Renal cortex interstitium (tissue), 11 donors: ENCODE measurements at regions not wholly inside any gene's neighbourhood (a gene's known extent, or its start where the extent isn't known, plus 50 kb on each side); places are given as distances from the start of the nearest gene placed in this dataset.

Experiments
- DNase-seq, 11 donors: peaks; one replicate each; pipeline ENCODE4 v3.0.0-alpha.2; 2013; ENCODE audit warnings: low read depth in 9 of 11, low spot score in 4 of 11; ENCODE audit errors: extremely low read depth in 1 of 11

DNA sequence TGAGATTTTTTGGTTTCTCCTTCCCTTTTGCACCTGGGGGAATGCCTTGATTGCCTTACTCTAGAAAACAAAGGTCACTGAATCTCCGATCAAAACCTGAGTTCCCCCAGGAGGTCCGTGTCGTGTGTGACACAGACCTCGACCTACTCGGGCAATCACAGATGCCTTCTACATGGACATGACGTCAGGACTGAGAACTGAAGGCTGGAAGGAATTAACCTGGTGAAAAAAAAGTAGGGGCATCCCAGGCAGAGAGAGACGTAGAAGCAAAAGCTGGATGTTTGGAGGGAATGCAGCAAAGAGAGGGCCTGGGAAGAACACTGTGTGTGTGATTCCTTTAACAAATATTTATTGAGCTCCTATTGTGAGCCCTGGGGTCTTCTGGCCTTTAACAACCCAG is 178.0 kb downstream of the PRDM2 start:
- DNase-seq, result no peak

DNA sequence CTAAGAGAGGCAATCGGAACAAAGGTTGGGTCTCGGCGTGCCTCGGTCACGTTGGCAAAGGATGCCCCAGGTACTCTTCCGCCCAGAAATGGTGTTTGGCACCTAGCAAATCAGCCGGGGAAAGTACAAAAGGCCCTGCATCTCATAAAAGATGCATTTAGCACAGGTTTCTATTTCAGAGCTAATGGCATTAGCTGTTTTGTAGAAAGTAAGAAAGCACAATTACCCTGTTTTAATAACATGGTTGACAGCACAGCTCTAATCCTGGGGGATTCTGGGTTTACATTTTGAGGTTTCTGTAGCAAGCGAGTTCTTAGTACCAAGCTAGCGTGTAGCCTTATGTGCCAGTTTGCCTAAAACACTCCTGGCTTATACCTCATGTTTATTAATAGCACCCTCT is 178.5 kb downstream of the PRDM2 start:
- DNase-seq, result no peak

DNA sequence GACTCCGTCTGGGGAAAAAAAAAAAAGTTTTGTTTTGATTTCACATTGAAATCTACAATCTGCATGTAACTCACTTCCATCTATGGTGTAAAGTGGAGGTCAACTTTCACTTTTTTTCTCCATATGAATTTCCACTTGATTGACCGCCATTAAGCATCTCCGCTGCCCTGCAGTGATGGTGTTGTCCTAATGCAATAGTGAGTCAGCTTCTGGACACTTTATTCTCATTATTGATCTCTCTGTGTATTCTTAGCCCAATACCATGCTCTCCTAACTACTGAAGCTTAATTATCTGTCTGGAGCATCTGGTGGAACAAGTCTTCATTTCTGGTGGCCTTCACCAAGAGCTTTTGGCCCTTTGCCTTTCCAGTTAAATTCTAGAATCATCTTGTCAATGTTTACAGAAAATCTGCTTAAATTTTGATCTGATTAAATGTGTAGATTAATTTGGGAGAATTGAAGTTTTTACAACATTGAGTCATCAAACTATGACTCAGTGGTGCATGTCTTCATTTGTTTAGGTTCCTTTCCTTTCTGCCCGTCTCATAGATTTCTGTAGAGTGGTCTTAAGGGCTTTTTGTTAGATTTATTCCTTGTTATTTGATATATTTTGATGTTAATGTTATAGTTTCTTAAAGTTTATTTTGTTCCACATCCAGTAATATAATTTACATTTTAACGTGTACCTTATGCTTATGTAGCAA is 181.5 kb downstream of the PRDM2 start:
- no peak for DNase-seq

DNA sequence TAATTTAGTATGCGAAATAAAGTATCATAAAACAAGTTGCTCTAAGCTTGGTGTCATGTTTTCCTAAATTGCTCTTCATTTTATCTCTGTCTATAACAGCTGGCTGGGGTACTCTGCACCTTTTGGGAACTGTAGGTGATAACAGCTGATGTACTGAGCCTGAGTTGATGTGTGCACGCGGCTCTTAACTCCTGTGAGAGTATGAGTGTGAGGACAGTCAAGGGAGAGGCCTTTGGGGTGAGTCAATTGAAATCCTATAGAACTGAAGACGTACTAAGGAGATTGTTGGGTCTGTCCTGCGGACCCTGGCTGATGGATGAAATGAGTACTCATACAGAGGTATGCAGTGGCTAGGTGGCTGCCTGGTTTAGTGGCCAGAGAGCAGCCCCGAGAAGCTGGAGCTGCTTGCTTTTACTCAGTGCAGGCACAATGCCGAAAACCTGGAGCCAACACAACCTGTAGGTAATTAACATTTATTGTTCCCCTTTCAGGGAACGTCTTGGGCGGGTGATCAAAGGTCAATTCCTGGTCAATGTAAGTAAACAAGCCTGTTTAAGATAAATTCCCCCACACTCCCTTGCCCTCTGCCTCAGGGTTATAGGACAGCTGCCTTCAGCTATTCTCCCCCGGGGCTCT is 188.5 kb downstream of the PRDM2 start:
- DNase-seq, result no peak

DNA sequence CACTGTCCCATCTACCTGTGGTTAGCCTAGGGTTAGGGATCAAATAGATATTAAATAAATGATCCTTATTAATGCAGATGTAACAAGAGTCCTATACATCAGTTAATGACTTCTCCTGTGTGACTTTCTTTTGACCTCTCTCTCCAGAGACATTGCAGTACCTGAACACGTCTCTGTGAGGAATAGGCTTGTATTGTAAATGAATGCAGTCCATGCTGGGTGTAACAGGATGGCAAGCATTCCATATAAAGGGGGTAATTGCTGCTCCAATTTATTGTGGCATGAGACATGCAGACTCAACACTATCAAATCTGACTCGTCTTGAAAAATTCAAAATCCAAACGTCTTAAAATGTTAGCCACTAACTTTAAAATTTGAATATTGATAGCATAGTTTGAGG is 189.5 kb downstream of the PRDM2 start:
- DNase-seq, result no peak

DNA sequence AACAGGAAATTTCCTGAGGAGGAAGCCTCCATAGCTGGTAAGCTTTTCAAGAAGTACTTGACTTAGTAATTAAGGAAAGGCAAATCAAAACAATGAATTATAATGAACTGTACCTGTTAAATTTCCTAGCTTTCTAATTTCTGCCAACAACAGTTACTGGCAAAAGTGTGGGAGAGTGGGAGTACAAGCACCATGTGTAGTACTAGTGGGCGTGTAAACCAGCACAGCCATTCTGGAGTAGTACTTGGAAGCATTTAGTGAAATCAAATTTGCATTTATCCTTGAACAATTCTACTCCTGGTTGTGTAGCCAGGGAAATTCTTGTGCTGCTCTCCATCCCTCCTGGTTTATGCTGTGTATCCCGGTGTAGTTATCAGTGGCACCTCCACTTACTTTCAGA is 190.8 kb downstream of the PRDM2 start:
- no peak for DNase-seq

DNA sequence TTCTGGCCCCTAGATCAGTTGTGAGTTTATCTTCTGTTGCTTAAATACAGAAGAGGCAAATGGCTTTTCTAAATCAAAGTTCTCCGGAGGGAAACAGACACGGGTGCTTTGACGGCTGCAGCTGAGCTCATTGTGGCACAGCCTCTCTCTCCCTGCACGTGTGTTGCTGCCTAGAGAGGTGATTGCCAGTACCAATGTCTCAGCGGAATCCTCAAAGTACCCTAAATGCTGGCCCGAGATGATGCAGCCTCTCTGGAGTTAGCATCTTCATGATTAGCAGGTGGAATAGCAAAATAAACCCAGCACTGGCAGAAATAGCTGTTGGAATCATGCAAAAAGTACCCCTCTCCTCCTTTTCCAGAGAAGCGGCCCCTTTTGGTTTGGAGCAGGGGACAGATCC is 192.2 kb downstream of the PRDM2 start:
- no peak for DNase-seq

DNA sequence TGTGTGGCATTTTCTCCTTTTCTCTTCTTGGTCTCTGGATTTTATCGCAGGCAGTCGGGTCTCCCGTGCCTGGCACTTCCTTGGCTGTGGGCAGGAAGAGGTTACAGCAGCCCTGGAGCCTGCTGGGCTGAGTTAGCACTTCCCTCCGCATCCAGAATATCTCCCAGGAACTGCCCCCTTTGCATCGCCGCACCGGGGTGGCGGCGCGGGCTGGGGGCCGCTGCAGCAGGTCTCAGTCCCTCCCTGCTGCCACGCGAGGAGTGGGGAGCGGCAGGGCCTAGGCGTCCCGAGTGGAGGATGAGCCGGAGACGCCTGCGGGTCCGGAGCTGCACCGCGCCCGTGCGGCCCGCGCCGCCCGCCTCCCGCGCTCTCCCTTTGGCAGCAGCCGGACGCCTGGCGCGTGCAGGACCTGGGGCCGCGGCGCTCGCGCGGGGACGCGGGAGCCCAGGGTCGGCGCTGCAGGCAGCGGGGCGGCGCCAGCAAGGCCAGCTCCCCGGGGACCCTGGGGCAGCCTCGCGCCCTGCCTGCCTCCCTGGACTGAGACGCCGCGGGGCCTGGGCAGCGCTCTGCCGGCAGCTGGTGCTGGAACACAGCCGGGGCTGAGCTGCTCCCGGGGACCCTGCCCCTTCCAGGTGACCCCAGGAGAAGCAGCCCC is 192.8 kb downstream of the PRDM2 start:
- DNase-seq, result no peak

DNA sequence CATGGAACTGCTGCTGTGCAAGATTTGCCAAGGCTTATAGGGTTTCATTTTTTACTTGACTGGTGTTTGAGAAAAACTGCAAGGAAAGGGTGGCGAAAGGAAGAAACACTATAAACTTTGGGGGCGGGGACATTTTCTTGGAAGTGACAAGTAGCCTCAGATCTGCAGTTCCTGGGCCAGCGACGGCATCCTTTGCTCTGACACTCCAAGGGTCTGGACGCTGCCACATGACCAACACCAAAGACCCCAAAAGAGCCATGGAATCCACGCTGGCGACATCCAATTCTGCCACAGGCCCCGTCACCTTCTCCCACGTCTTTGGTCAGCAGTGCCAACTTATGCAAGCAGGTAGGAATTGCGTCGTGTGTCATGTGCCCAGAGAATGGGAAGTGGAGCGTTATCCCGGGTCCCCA is 193.4 kb downstream of the PRDM2 start:
- no peak for DNase-seq

DNA sequence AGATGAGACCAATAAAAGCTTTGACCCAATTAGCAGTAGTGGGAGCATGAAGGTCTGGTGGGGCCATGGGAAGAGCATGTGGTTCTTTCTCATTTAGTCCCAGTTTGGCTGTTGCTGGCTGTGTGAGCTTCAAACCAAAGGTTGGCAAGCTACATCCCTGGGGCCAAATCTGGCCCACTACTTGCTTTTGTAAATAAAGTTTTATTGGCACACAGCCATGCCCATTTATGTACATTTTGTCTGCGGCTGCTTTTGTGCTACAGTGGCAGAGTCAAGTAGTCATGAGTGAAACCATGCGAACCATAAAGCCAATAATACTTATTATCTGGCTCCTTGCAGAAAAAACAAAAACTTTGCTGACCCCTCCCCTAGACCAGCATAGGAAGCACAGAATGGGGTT is 196.9 kb downstream of the PRDM2 start:
- no peak for DNase-seq

DNA sequence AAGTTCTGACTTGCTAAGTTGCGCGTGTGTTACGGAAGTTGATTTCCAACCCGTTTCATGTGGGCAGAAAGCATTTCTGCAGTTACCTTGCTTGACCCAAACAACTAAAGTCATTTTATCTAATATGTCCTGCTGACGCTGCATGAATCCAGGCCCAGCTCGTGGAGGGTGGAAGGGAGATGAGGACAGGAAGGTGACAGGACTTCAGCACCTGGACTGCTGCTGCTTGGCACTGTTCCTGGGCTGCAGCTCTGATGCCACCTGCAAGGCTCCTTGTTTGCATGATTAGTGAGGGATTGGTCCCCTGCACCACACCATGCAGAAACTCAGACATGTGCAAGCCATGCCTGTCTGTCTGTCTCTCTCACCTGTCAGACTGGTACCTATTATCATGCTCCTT is 198.4 kb downstream of the PRDM2 start:
- DNase-seq, result no peak

DNA sequence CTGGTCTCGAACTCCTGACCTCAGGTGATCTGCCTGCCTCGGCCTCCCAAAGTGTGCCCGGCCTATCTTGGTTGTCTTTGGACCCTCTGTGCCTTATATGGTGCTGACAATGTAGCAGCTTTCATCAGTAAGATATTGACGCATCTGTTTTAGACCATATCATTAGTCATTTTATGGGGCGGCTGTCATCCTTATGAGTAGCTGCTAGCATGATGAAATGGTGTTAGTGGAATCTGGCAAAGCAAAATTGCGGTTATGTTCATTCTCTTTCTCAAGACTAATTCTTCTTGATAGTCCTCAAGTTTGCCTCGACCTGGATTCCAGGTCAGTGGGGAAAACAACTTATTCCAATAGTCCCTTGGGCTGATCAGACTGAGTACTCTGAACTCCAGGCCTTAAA is 199.9 kb downstream of the PRDM2 start:
- DNase-seq, result no peak

DNA sequence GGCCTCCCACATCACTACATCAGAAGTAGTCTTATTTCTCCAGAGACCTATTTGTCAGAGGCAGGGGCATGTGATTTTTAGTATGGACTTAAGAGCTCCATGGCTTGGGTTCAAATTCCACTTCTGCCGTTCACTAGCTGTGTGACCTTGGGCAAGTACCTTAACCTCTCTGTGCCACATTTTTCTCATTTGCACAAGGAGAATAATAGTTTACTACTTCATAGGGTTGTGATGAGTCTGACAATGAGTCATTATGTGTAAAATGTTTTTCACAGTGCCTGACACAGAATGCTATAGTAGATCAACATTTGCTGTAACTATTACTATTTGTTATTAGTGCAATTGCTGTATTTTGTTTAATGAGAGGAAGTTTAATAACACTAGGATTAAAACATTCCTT is 200.6 kb downstream of the PRDM2 start:
- no peak for DNase-seq

DNA sequence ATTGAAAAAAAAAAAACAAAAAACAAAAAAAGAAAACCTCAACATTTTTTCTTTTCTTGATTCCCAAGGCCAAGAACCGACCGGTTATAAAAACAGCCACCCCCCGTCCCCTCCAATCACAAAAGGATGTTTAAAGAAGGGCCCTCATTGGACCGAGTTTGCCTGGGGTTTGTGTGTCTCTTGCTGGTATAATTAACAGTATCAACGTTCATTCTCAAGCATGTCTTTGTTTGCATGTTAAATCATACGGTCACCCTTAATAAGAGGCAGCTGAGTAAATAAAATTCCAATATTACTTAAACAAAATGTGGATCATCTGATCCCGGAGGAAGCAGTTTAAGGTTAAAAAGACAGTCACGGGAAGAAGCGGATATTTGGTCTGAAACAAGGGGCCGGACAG is 201.1 kb downstream of the PRDM2 start:
- DNase-seq, result peak in 5 of 11 donors; percentile 40 to 70 (median 59)

DNA sequence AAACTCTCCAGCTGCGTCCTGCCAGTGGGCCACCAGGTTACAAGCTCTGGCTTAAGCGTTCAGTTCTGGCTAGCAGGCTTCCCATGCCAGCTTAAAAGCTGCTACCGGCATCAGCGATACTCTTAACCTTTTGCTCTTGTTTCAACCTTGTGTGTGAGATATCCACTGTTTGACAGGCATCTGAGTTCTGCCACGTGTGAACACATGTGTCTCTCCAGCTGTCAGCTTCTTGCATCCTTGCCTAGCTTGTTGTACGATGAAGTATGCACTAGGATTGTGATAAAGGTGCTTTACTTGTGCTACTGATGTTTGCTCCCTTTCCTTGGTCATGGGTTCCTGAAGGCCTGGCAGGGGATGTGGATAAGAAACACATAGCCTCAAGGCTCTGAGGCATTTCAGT is 201.6 kb downstream of the PRDM2 start:
- no peak for DNase-seq

DNA sequence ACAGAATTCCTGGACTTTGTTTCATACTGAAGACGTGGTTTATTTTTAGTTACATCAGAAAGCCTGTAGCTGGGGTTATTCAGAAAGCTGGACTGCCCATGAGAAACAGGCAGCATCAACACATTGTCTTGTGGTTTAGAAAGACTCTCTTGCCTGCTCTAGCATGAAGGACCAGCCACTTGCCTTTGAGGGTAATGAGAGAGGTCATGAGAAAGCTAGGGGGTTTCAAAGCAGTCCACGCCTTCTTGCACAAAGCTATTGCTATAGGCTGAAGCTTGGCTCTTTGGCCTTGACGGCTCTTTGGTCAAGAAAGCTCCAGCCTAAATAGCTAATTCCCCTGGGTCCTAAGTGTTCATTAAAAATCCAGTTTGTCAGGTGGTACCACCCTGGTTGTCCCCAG is 208.1 kb downstream of the PRDM2 start:
- no peak for DNase-seq

DNA sequence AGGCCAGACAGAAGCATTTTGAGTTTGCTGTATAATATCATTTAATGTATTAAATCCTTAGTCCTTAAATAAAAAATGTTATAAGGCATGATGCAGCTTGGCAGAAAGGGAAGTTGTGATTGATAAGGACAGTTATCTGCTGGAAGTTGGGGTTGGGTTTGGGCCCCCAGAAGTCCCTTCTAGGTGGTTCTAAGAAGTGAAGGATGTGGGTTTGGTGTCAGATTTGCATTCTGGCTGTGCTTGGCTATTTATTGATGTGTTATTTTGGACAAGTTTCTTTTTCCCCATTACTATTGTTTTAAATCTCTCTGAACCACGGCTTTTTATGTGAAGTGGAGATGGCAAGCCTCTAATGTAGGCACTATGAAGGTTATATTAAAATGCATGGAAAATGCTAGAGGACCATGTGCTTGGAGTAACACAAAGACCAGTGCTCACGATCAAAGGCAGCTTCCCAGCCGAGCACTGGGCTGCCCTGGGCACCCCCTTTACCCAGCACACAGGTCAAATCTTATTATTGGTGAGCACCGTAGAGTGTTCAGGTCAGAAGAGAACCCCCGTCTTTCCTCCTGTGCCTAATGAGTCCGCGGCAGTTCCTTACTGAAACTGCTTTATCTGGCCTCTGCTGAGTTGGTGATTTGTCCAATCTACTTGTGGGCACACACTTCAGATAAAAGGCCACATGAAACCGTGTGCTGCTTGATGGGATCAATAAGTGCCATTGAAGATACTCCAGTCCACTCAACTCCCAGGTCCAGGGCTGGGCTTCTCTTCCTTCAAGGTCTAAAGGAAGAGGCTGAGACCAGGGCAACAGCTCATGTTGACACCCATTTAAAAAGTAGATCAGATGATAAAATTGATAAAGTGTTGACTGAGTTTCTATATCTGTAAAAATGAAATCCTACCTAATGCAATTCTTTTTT is 212.0 kb downstream of the PRDM2 start:
- no peak for DNase-seq

DNA sequence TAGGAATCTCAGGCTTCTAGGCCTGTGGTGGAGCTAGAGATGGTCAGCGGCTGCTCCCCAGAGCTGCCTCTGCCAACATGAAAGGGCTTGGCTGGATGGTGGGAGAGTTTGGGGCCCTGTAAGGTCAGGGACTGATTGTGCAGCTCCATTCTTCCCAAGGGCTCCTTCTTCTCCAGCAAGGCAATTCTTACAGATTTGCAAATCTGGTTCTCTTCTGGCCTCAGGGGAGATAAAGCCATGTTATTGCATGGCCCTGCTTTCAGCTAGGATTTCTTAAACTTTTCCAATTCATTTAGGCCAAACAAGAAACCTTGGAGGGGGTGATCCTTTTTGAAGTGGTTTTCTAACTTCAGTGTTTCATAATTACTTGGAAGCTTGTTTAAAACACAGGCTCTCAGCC is 213.4 kb downstream of the PRDM2 start:
- no peak for DNase-seq

DNA sequence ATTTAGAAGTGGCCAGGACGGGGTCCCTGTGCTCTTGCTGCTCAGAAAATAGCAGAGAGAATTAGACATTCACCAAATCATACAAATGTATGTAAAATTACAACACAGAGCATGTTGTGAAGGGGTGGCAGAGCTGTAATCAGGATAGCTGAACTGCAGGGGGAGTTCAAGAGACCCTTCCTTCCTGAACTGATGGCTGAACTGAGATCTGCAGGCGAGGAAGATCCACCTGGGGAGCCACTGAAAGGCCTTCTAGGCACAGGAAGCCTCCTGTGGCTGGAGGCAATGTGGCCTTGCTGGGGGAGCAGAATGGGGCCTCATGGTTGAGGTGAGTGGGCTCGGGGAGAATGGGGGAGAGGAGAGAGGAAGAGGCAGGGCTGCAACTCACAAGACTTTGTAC is 216.5 kb downstream of the PRDM2 start:
- DNase-seq, result no peak

DNA sequence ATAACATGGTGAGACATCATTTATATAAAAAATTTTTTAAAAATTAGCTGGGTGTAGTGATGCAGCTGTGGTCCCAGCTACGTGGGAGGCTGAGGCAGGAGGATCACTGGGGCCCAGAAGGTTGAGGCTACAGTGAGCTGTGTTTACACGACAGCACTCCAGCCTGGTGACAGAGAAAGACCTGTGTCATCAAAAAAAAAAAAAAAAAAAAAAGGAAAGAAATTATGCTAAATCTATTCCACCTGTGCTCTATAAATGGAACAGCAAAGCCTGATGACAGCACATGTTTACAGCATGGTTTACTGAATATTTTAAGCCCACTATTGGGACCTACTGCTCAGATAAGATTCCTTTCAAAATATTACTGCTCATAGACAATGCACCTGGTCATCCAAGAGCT is 217.6 kb downstream of the PRDM2 start:
- no peak for DNase-seq
